CD14-positive monocyte (primary cell): ENCODE measurements at regions not wholly inside any gene's neighbourhood (a gene's known extent, or its start where the extent isn't known, plus 50 kb on each side); places are given as distances from the start of the nearest gene placed in this dataset.

ENCODE experiments used
- DNase-seq, 3 donors: peaks; one replicate each; pipeline ENCODE4 v3.0.0-alpha.2; 2011 to 2022
- H2AFZ ChIP-seq: 2 replicates; pipeline ENCODE4 v1.6.0; 2012; ENCODE audit warnings: mild to moderate bottlenecking, low read depth, low read length, inconsistent platforms; ENCODE audit not compliant: insufficient read depth, poor library complexity, severe bottlenecking
- H3K27ac ChIP-seq, 2 donors: 1 replicate in 1 of 2; 2 replicates in 1 of 2; pipeline ENCODE4 v1.5.1; 2012 to 2013; ENCODE audit warnings: low read length in 2 of 2, control low read depth in 1 of 2, inconsistent platforms in 1 of 2, low read depth in 1 of 2, mild to moderate bottlenecking in 1 of 2
- H3K27me3 ChIP-seq, 2 donors: one replicate each; pipeline versions ENCODE4 v1.6.0 to v1.6.1; 2011 to 2013; ENCODE audit warnings: low read length in 2 of 2; ENCODE audit not compliant: control insufficient read depth in 2 of 2, insufficient read depth in 2 of 2
- H3K36me3 ChIP-seq, 2 donors: replicated peaks in 1 of 2; 1 replicate in 1 of 2; 2 replicates in 1 of 2; pipeline versions ENCODE4 v1.5.1 to v1.6.1; 2012 to 2013; ENCODE audit warnings: low read length in 2 of 2, control low read depth in 1 of 2, inconsistent platforms in 1 of 2, mild to moderate bottlenecking in 1 of 2; ENCODE audit not compliant: insufficient read depth in 2 of 2, control insufficient read depth in 1 of 2
- H3K4me1 ChIP-seq, 2 donors: 1 replicate in 1 of 2; 2 replicates in 1 of 2; pipeline versions ENCODE4 v1.5.1 to v1.6.1; 2012 to 2013; ENCODE audit warnings: low read length in 2 of 2, control low read depth in 1 of 2, inconsistent platforms in 1 of 2, mild to moderate bottlenecking in 1 of 2, moderate library complexity in 1 of 2; ENCODE audit not compliant: insufficient read depth in 2 of 2, control insufficient read depth in 1 of 2
- H3K4me2 ChIP-seq: replicated peaks from 2 replicates; pipeline ENCODE3; 2012; ENCODE audit warnings: low read length, moderate library complexity, mild to moderate bottlenecking; ENCODE audit not compliant: poor library complexity, severe bottlenecking; ENCODE audit errors: extremely low read depth
- H3K4me3 ChIP-seq, 3 experiments: fragments of 200-600 bp in 1 of 3; sonication (generic) in 1 of 3; replicated peaks in 1 of 3; 1 replicate in 2 of 3; 2 replicates in 1 of 3; pipeline ENCODE4 v1.5.1; 2011 to 2013; ENCODE audit warnings: low read length in 3 of 3, mild to moderate bottlenecking in 3 of 3, control low read depth in 2 of 3, low read depth in 2 of 3, inconsistent platforms in 1 of 3, moderate library complexity in 1 of 3
- H3K79me2 ChIP-seq: 2 replicates; pipeline ENCODE4 v1.6.0; 2012; ENCODE audit warnings: mild to moderate bottlenecking, control low read depth, inconsistent platforms, low read length, moderate library complexity; ENCODE audit not compliant: insufficient read depth
- H3K9ac ChIP-seq: 2 replicates; pipeline ENCODE4 v1.6.0; 2017; ENCODE audit warnings: low read length, mild to moderate bottlenecking; ENCODE audit not compliant: insufficient read depth, poor library complexity, severe bottlenecking
- H3K9me3 ChIP-seq, 2 donors: replicated peaks in 1 of 2; 1 replicate in 1 of 2; 2 replicates in 1 of 2; pipeline versions ENCODE4 v1.5.1 to v1.6.1; 2012 to 2013; ENCODE audit warnings: low read length in 2 of 2, control low read depth in 1 of 2; ENCODE audit not compliant: control insufficient read depth in 1 of 2, insufficient read depth in 1 of 2
- H4K20me1 ChIP-seq: 2 replicates; pipeline ENCODE4 v1.6.0; 2012; ENCODE audit warnings: mild to moderate bottlenecking, low read length, control low read depth, moderate library complexity; ENCODE audit not compliant: insufficient read depth
- H3K27ac Mint-ChIP-seq, 7 donors: one replicate each; pipeline ENCODE4 v1.8.0; 2020; ENCODE audit warnings: mild to moderate bottlenecking in 7 of 7, mixed read lengths in 7 of 7, moderate library complexity in 6 of 7, inconsistent platforms in 2 of 7
- H3K27me3 Mint-ChIP-seq, 3 donors: one replicate each; pipeline ENCODE4 v1.8.0; 2021 to 2022; ENCODE audit warnings: low read depth in 3 of 3, mild to moderate bottlenecking in 3 of 3, mixed read lengths in 3 of 3, moderate library complexity in 3 of 3, inconsistent platforms in 1 of 3
- H3K36me3 Mint-ChIP-seq, 2 donors: one replicate each; pipeline ENCODE4 v1.8.0; 2020; ENCODE audit warnings: mixed read lengths in 2 of 2, inconsistent platforms in 1 of 2, mild to moderate bottlenecking in 1 of 2
- H3K4me1 Mint-ChIP-seq: one replicate; pipeline ENCODE4 v1.8.0; 2020; ENCODE audit warnings: mild to moderate bottlenecking, mixed read lengths
- H3K4me3 Mint-ChIP-seq, 2 donors: one replicate each; pipeline ENCODE4 v1.8.0; 2020; ENCODE audit warnings: mild to moderate bottlenecking in 2 of 2, mixed read lengths in 2 of 2, moderate library complexity in 1 of 2
- H3K9me3 Mint-ChIP-seq, 7 donors: one replicate each; pipeline ENCODE4 v1.8.0; 2020 to 2022; ENCODE audit warnings: mixed read lengths in 7 of 7, mild to moderate bottlenecking in 6 of 7, moderate library complexity in 6 of 7, inconsistent platforms in 2 of 7
- CTCF ChIP-seq: fragments of 200-600 bp; IDR thresholded peaks from one replicate; pipeline ENCODE4 v1.8.0; 2022; ENCODE audit warnings: antibody characterized with exemption, mild to moderate bottlenecking
- WGBS: methylation state at CpG from one replicate; pipeline ENCODE4 v1.1.5; 2013; ENCODE audit warnings: missing lambda C conversion rate; ENCODE audit not compliant: insufficient coverage; 5-methylcytosine and 5-hydroxymethylcytosine counted together
- intact Hi-C, 2 donors: fragments of 100-400 bp; cut with micrococcal nuclease; formaldehyde crosslinking; loops; one replicate each; pipeline versions ENCODE4 v1.15.0 to v1.15.1; 2023

- no peaks in the 10 kb centered on the region for H3K4me1 ChIP-seq
- no peaks in the 10 kb centered on the region for H3K36me3 Mint-ChIP-seq
- no peak overlapping the region for H3K27ac ChIP-seq
- H3K4me2 ChIP-seq: no peak overlapping the region
- H3K9ac ChIP-seq: no peak overlapping the region
- H4K20me1 ChIP-seq: no peaks in the 10 kb centered on the region
- no peaks in the 10 kb centered on the region for H3K36me3 ChIP-seq
- H3K27me3 Mint-ChIP-seq: peaks cover 23 to 47% (median 34%) of the 10 kb centered on the region in 3 donors
- H3K4me3 Mint-ChIP-seq: no peak overlapping the region
- no peak overlapping the region for H3K4me3 ChIP-seq
- intact Hi-C loops: no loop called here
- no peaks in the 10 kb centered on the region for H3K9me3 Mint-ChIP-seq
- no peak for DNase-seq
- no peak overlapping the region for H3K27ac Mint-ChIP-seq
- H3K4me1 Mint-ChIP-seq: no peaks in the 10 kb centered on the region
- no peak overlapping the region for H2AFZ ChIP-seq
- TF ChIP-seq CTCF: no peak
- peaks cover 3 to 16% of the 10 kb centered on the region in 2 donors for H3K27me3 ChIP-seq
- 95% methylated on average over 7 of the region's 13 CpGs for WGBS
- no peaks in the 10 kb centered on the region for H3K79me2 ChIP-seq
- no peaks in the 10 kb centered on the region for H3K9me3 ChIP-seq
These were observed 181.1 kb upstream of the COPS8 start for GRCh38 chr2:236904389-236905263.

GRCh38 chr2:236905976-236906375 lies 179.7 kb upstream of the COPS8 start:
- 93% methylated on average over 6 of the region's 8 CpGs for WGBS
- H3K27me3 Mint-ChIP-seq: peaks cover 20 to 40% (median 29%) of the 10 kb centered on the region in 3 donors
- no peaks in the 10 kb centered on the region for H3K9me3 Mint-ChIP-seq
- H3K36me3 Mint-ChIP-seq: no peaks in the 10 kb centered on the region
- H3K79me2 ChIP-seq: no peaks in the 10 kb centered on the region
- H3K4me2 ChIP-seq: no peak overlapping the region
- H2AFZ ChIP-seq: no peak overlapping the region
- H3K9ac ChIP-seq: no peak overlapping the region
- no peak overlapping the region for H3K4me3 ChIP-seq
- H4K20me1 ChIP-seq: no peaks in the 10 kb centered on the region
- H3K27me3 ChIP-seq: peaks cover 3 to 6% of the 10 kb centered on the region in 2 donors
- H3K36me3 ChIP-seq: no peaks in the 10 kb centered on the region
- no peak overlapping the region for H3K27ac Mint-ChIP-seq
- no peak overlapping the region for H3K4me3 Mint-ChIP-seq
- no peaks in the 10 kb centered on the region for H3K9me3 ChIP-seq
- no peak overlapping the region for H3K27ac ChIP-seq
- intact Hi-C loops: no loop called here
- H3K4me1 Mint-ChIP-seq: no peaks in the 10 kb centered on the region
- no peaks in the 10 kb centered on the region for H3K4me1 ChIP-seq
- DNase-seq: no peak
- no peak for TF ChIP-seq CTCF
